ENCODE measurements at regions not wholly inside any gene's neighbourhood (a gene's known extent, or its start where the extent isn't known, plus 50 kb on each side); places are given as distances from the start of the nearest gene placed in this dataset.

GRCh38 chr10:44282626-44283300 lies 102.1 kb downstream of the CXCL12 start:
- TF ChIP-seq CTCF (IDR thresholded peaks at IDR 0.05; ENCODE audit: low read depth, low read length): no peak
- H3K4me3 ChIP-seq (ENCODE audit: low read depth, low read length): no peak overlapping the region
- H3K27me3 ChIP-seq: no peaks in the 10 kb centered on the region
- no peak for DNase-seq
- H3K9me3 ChIP-seq: no peaks in the 10 kb centered on the region
- peaks cover 8% of the 10 kb centered on the region for H3K4me1 ChIP-seq
- no peaks in the 10 kb centered on the region for H3K36me3 ChIP-seq

GRCh38 chr10:44281662-44282061 lies 103.2 kb downstream of the CXCL12 start:
- Histone ChIP-seq H3K4me3 (ENCODE audit: low read depth, low read length) (no peak overlapping the region), H3K36me3 (no peaks in the 10 kb centered on the region), H3K4me1 (peaks cover 8% of the 10 kb centered on the region), H3K9me3 (0 out of 2 replicates have a peak, but pooled peaks cover 3% of the 10 kb centered on the region), H3K27me3 (no peaks in the 10 kb centered on the region)
- no peak for DNase-seq
- TF ChIP-seq CTCF (IDR thresholded peaks at IDR 0.05; ENCODE audit: low read depth, low read length): no peak

GRCh38 chr10:44281089-44281613 lies 103.7 kb downstream of the CXCL12 start:
- no peaks in the 10 kb centered on the region for H3K27me3 ChIP-seq
- TF ChIP-seq CTCF (IDR thresholded peaks at IDR 0.05; ENCODE audit: low read depth, low read length): no peak
- no peak for DNase-seq
- H3K4me1 ChIP-seq: peaks cover 8% of the 10 kb centered on the region
- H3K4me3 ChIP-seq (ENCODE audit: low read depth, low read length): no peak overlapping the region
- H3K36me3 ChIP-seq: no peaks in the 10 kb centered on the region
- H3K9me3 ChIP-seq: 0 out of 2 replicates have a peak, but pooled peaks cover 3% of the 10 kb centered on the region

GRCh38 chr10:44280226-44281014 lies 104.5 kb downstream of the CXCL12 start:
- H3K4me1 ChIP-seq: peaks cover 8% of the 10 kb centered on the region
- TF ChIP-seq CTCF (IDR thresholded peaks at IDR 0.05; ENCODE audit: low read depth, low read length): no peak
- H3K4me3 ChIP-seq (ENCODE audit: low read depth, low read length): no peak overlapping the region
- H3K36me3 ChIP-seq: no peaks in the 10 kb centered on the region
- no peaks in the 10 kb centered on the region for H3K27me3 ChIP-seq
- H3K9me3 ChIP-seq: 0 out of 2 replicates have a peak, but pooled peaks cover 3% of the 10 kb centered on the region
- no peak for DNase-seq

- no peak for TF ChIP-seq CTCF (IDR thresholded peaks at IDR 0.05; ENCODE audit: low read depth, low read length)
- Histone ChIP-seq H3K36me3 (no peaks in the 10 kb centered on the region), H3K9me3 (0 out of 2 replicates have a peak, but pooled peaks cover 3% of the 10 kb centered on the region), H3K4me1 (peaks cover 8% of the 10 kb centered on the region), H3K4me3 (ENCODE audit: low read depth, low read length) (no peak overlapping the region), H3K27me3 (no peaks in the 10 kb centered on the region)
- no peak for DNase-seq
Observed at GRCh38 chr10:44279426-44280126, 105.3 kb downstream of the CXCL12 start.
